Neuronal stem cell (in vitro differentiated cells): ENCODE measurements at regions not wholly inside any gene's neighbourhood (a gene's known extent, or its start where the extent isn't known, plus 50 kb on each side); places are given as distances from the start of the nearest gene placed in this dataset.

Source experiments
- DNase-seq: peaks from one replicate; pipeline ENCODE4 v3.0.0-alpha.2; 2013; ENCODE audit warnings: low spot score
- H2AFZ ChIP-seq: one replicate; pipeline ENCODE4 v1.6.1; 2013; ENCODE audit warnings: mild to moderate bottlenecking, low read length, inconsistent platforms
- H2AK5ac ChIP-seq: 2 replicates; pipeline ENCODE4 v1.6.1; 2013; ENCODE audit warnings: low read depth, mild to moderate bottlenecking, inconsistent platforms, low read length, moderate library complexity, mixed read lengths
- H2BK120ac ChIP-seq: 2 replicates; pipeline ENCODE4 v1.6.1; 2013; ENCODE audit warnings: low read depth, mild to moderate bottlenecking, inconsistent platforms, low read length, moderate library complexity, mixed read lengths
- H2BK12ac ChIP-seq: one replicate; pipeline ENCODE4 v1.6.1; 2013; ENCODE audit warnings: low read length, inconsistent platforms
- H2BK15ac ChIP-seq: 2 replicates; pipeline ENCODE4 v1.6.1; 2013; ENCODE audit warnings: mild to moderate bottlenecking, low read length, inconsistent platforms, mixed read lengths
- H2BK5ac ChIP-seq: one replicate; pipeline ENCODE4 v1.6.1; 2013; ENCODE audit warnings: inconsistent platforms, mild to moderate bottlenecking, low read length, moderate library complexity
- H3K14ac ChIP-seq: one replicate; pipeline ENCODE4 v1.6.1; 2013; ENCODE audit warnings: low read length, inconsistent platforms
- H3K18ac ChIP-seq: 2 replicates; pipeline ENCODE4 v1.6.1; 2013; ENCODE audit warnings: low read length, inconsistent platforms
- H3K23ac ChIP-seq: 2 replicates; pipeline ENCODE4 v1.6.1; 2013; ENCODE audit warnings: low read depth, mild to moderate bottlenecking, mixed read lengths, low read length, inconsistent platforms; ENCODE audit not compliant: poor library complexity
- H3K27ac ChIP-seq: replicated peaks from 3 replicates; pipeline ENCODE4 v1.5.1; 2013; ENCODE audit warnings: low read length, inconsistent platforms
- H3K27me3 ChIP-seq, 3 experiments: 2 replicates each; pipeline ENCODE4 v1.6.1; 2013; ENCODE audit warnings: low read length in 3 of 3, mild to moderate bottlenecking in 2 of 3, inconsistent platforms in 1 of 3, low read depth in 1 of 3, mixed read lengths in 1 of 3, moderate library complexity in 1 of 3; ENCODE audit not compliant: control insufficient read depth in 3 of 3, insufficient read depth in 3 of 3
- H3K36me3 ChIP-seq, 2 donors: replicated peaks in 1 of 2; 2 replicates each; pipeline ENCODE4 v1.6.1; 2013; ENCODE audit warnings: low read length in 2 of 2; ENCODE audit not compliant: control insufficient read depth in 2 of 2, insufficient read depth in 2 of 2
- H3K4ac ChIP-seq: 2 replicates; pipeline ENCODE4 v1.6.1; 2013; ENCODE audit warnings: inconsistent platforms, mild to moderate bottlenecking, low read length, moderate library complexity
- H3K4me1 ChIP-seq, 2 donors: 1 replicate in 1 of 2; 2 replicates in 1 of 2; pipeline ENCODE4 v1.6.1; 2013; ENCODE audit warnings: low read length in 2 of 2, low read depth in 1 of 2; ENCODE audit not compliant: control insufficient read depth in 2 of 2, insufficient read depth in 1 of 2
- H3K4me2 ChIP-seq: one replicate; pipeline ENCODE4 v1.6.1; 2013; ENCODE audit warnings: mild to moderate bottlenecking, low read length, inconsistent platforms; ENCODE audit not compliant: insufficient read depth, poor library complexity, severe bottlenecking
- H3K4me3 ChIP-seq, 2 donors: 2 replicates each; pipeline ENCODE4 v1.5.1; 2013; ENCODE audit warnings: low read length in 2 of 2, mild to moderate bottlenecking in 2 of 2, inconsistent platforms in 1 of 2, moderate library complexity in 1 of 2
- H3K79me1 ChIP-seq: one replicate; pipeline ENCODE4 v1.6.1; 2013; ENCODE audit warnings: low read depth, mild to moderate bottlenecking, inconsistent platforms, low read length, moderate library complexity
- H3K9ac ChIP-seq: one replicate; pipeline ENCODE4 v1.6.1; 2013; ENCODE audit warnings: mild to moderate bottlenecking, low read depth, low read length, inconsistent platforms; ENCODE audit not compliant: poor library complexity
- H3K9me3 ChIP-seq, 2 donors: replicated peaks in 1 of 2; 2 replicates each; pipeline versions ENCODE3 to v1.6.1; 2013; ENCODE audit warnings: low read length in 2 of 2, mild to moderate bottlenecking in 2 of 2, inconsistent platforms in 1 of 2, low read depth in 1 of 2, mixed read lengths in 1 of 2, moderate library complexity in 1 of 2; ENCODE audit not compliant: control insufficient read depth in 2 of 2, insufficient read depth in 1 of 2
- H4K8ac ChIP-seq: one replicate; pipeline ENCODE4 v1.6.1; 2013; ENCODE audit warnings: low read depth, mild to moderate bottlenecking, inconsistent platforms, low read length, moderate library complexity
- H4K91ac ChIP-seq: one replicate; pipeline ENCODE4 v1.6.1; 2013; ENCODE audit warnings: low read length, low read depth, mild to moderate bottlenecking, inconsistent platforms; ENCODE audit not compliant: poor library complexity
- WGBS, 2 donors: extraction: QIAGEN DNeasy Blood & Tissue Kit; methylation state at CpG; one replicate each; pipeline ENCODE4 v1.1.7; 2013; ENCODE audit warnings: missing lambda C conversion rate in 2 of 2, mixed read lengths in 1 of 2; ENCODE audit not compliant: insufficient read length in 2 of 2, insufficient replicate concordance in 1 of 2; ENCODE audit errors: extremely low coverage in 2 of 2; 5-methylcytosine and 5-hydroxymethylcytosine counted together

GRCh38 chr16:74030000-74030706 is 266.5 kb upstream of the PSMD7 start:
- H4K91ac ChIP-seq = no peak overlapping the region
- WGBS, 2 donors = no CpG with 5 or more reads among the region's 10 CpGs
- no peak overlapping the region for H3K27ac ChIP-seq
- peaks cover 13 to 51% of the 10 kb centered on the region in 2 donors for H3K4me1 ChIP-seq
- H3K36me3 ChIP-seq = no peaks in the 10 kb centered on the region
- no peak overlapping the region for H2AK5ac ChIP-seq
- H3K4me2 ChIP-seq = no peak overlapping the region
- H4K8ac ChIP-seq = no peak overlapping the region
- H2BK5ac ChIP-seq = no peak overlapping the region
- no peak overlapping the region for H2BK120ac ChIP-seq
- H3K4ac ChIP-seq = no peak overlapping the region
- peak overlapping the region; percentile 17 for H3K18ac ChIP-seq
- H2AFZ ChIP-seq = peak overlapping the region; percentile 52
- no peaks in the 10 kb centered on the region for H3K9me3 ChIP-seq
- no peak overlapping the region for H2BK12ac ChIP-seq
- no peak overlapping the region for H3K4me3 ChIP-seq
- no peaks in the 10 kb centered on the region for H3K27me3 ChIP-seq
- no peak overlapping the region for H3K9ac ChIP-seq
- H2BK15ac ChIP-seq = no peak overlapping the region
- H3K23ac ChIP-seq = no peak overlapping the region
- no peak overlapping the region for H3K14ac ChIP-seq
- DNase-seq = no peak
- H3K79me1 ChIP-seq = no peaks in the 10 kb centered on the region

- no peaks in the 10 kb centered on the region for H3K79me1 ChIP-seq
- no peak overlapping the region for H2BK12ac ChIP-seq
- no peak overlapping the region for H3K27ac ChIP-seq
- H2AFZ ChIP-seq = no peak overlapping the region
- no peak overlapping the region for H3K18ac ChIP-seq
- no peak overlapping the region for H3K23ac ChIP-seq
- H3K4me2 ChIP-seq = no peak overlapping the region
- H4K8ac ChIP-seq = no peak overlapping the region
- H2BK15ac ChIP-seq = no peak overlapping the region
- H3K4ac ChIP-seq = no peak overlapping the region
- no peak overlapping the region for H3K14ac ChIP-seq
- no peak overlapping the region for H2BK5ac ChIP-seq
- H4K91ac ChIP-seq = no peak overlapping the region
- no peaks in the 10 kb centered on the region for H3K9me3 ChIP-seq
- WGBS, 2 donors = no CpG with 5 or more reads among the region's 9 CpGs
- H2AK5ac ChIP-seq = no peak overlapping the region
- peaks cover 13 to 51% of the 10 kb centered on the region in 2 donors for H3K4me1 ChIP-seq
- no peak overlapping the region for H3K4me3 ChIP-seq
- no peak for DNase-seq
- H2BK120ac ChIP-seq = no peak overlapping the region
- no peaks in the 10 kb centered on the region for H3K36me3 ChIP-seq
- H3K27me3 ChIP-seq = no peaks in the 10 kb centered on the region
- H3K9ac ChIP-seq = no peak overlapping the region
Observed at GRCh38 chr16:74029115-74029792, 267.4 kb upstream of the PSMD7 start.

GRCh38 chr16:74026373-74027281 is 270.0 kb upstream of the PSMD7 start:
- Histone ChIP-seq H3K27ac (no peak overlapping the region), H2BK12ac (no peak overlapping the region), H4K91ac (no peak overlapping the region), H3K4me1 (peaks cover 13 to 36% of the 10 kb centered on the region in 2 donors), H3K18ac (no peak overlapping the region), H3K36me3 (no peaks in the 10 kb centered on the region), H3K4me3 (no peak overlapping the region), H2BK120ac (no peak overlapping the region), H2BK5ac (no peak overlapping the region), H3K9me3 (no peaks in the 10 kb centered on the region), H2AK5ac (no peak overlapping the region), H3K27me3 (no peaks in the 10 kb centered on the region), H3K79me1 (no peaks in the 10 kb centered on the region), H4K8ac (no peak overlapping the region), H3K9ac (no peak overlapping the region), H3K23ac (no peak overlapping the region), H3K14ac (no peak overlapping the region), H2BK15ac (no peak overlapping the region), H2AFZ (peak overlapping the region; percentile 57), H3K4ac (no peak overlapping the region), H3K4me2 (no peak overlapping the region)
- WGBS, 2 donors = 80% methylated on average over 1 of the region's 6 CpGs; no CpG with 5 or more reads in 1 of the 2 donors
- no peak for DNase-seq

- Histone ChIP-seq H4K8ac (no peak overlapping the region), H3K4me3 (no peak overlapping the region), H3K9me3 (no peaks in the 10 kb centered on the region), H3K18ac (no peak overlapping the region), H3K4me2 (no peak overlapping the region), H2BK15ac (no peak overlapping the region), H2BK5ac (no peak overlapping the region), H2BK12ac (no peak overlapping the region), H3K9ac (no peak overlapping the region), H3K27me3 (no peaks in the 10 kb centered on the region), H4K91ac (no peak overlapping the region), H2AFZ (no peak overlapping the region), H3K23ac (no peak overlapping the region), H3K79me1 (no peaks in the 10 kb centered on the region), H2AK5ac (no peak overlapping the region), H3K4me1 (peaks cover 8 to 33% of the 10 kb centered on the region in 2 donors), H3K14ac (no peak overlapping the region), H3K36me3 (no peaks in the 10 kb centered on the region), H3K4ac (no peak overlapping the region), H3K27ac (no peak overlapping the region), H2BK120ac (no peak overlapping the region)
- no CpG with 5 or more reads among the region's 2 CpGs for WGBS, 2 donors
- no peak for DNase-seq
Observed at GRCh38 chr16:74024953-74025352, 271.7 kb upstream of the PSMD7 start.
